HG03196 (cell line): ENCODE measurements at regions not wholly inside any gene's neighbourhood (a gene's known extent, or its start where the extent isn't known, plus 50 kb on each side); places are given as distances from the start of the nearest gene placed in this dataset.
"Not testable (repeated sequence)": the region's sequence is repeated elsewhere in the genome, so short reads cannot be mapped to it uniquely, and the experiment has no call there.

ENCODE experiments used
- ATAC-seq: cut with Tn5 transposase; IDR thresholded peaks from one replicate; pipeline ENCODE4 v1.9.1; 2021; ENCODE audit not compliant: unreplicated experiment

GRCh38 chr2:83901317-83901716 lies 557.8 kb downstream of the SUCLG1 start:
- ATAC-seq: no peak

- no peak for ATAC-seq
These were observed 558.2 kb downstream of the SUCLG1 start for GRCh38 chr2:83900862-83901261.

GRCh38 chr2:83899271-83899670 lies 559.8 kb downstream of the SUCLG1 start:
- no peak for ATAC-seq

- ATAC-seq: no peak
These were observed 564.1 kb downstream of the SUCLG1 start for GRCh38 chr2:83894976-83895375.

GRCh38 chr2:83887757-83888156 lies 571.3 kb downstream of the SUCLG1 start:
- ATAC-seq: no peak

- ATAC-seq: no peak
These were observed 580.0 kb downstream of the SUCLG1 start for GRCh38 chr2:83879127-83879526.

- not testable (repeated sequence) for ATAC-seq
These were observed 581.8 kb downstream of the SUCLG1 start for GRCh38 chr2:83877261-83877660.

GRCh38 chr2:83874712-83875430 lies 584.2 kb downstream of the SUCLG1 start:
- ATAC-seq: no peak

GRCh38 chr2:83874066-83874465 lies 585.0 kb downstream of the SUCLG1 start:
- no peak for ATAC-seq

GRCh38 chr2:83873110-83873509 lies 586.0 kb downstream of the SUCLG1 start:
- no peak for ATAC-seq

GRCh38 chr2:83866211-83866610 lies 592.9 kb downstream of the SUCLG1 start:
- no peak for ATAC-seq

- no peak for ATAC-seq
These were observed 596.5 kb downstream of the SUCLG1 start for GRCh38 chr2:83862600-83862999.

GRCh38 chr2:83860320-83860719 lies 598.8 kb downstream of the SUCLG1 start:
- no peak for ATAC-seq

- ATAC-seq: no peak
These were observed 599.5 kb downstream of the SUCLG1 start for GRCh38 chr2:83859553-83859952.

GRCh38 chr2:83851066-83851465 lies 608.0 kb downstream of the SUCLG1 start:
- no peak for ATAC-seq

GRCh38 chr2:83850071-83850725 lies 608.9 kb downstream of the SUCLG1 start:
- ATAC-seq: no peak

GRCh38 chr2:83844490-83844889 lies 614.6 kb downstream of the SUCLG1 start:
- ATAC-seq: no peak

GRCh38 chr2:83842421-83842820 lies 616.7 kb downstream of the SUCLG1 start:
- no peak for ATAC-seq

GRCh38 chr2:83837823-83838222 lies 621.3 kb downstream of the SUCLG1 start:
- no peak for ATAC-seq

- ATAC-seq: no peak
These were observed 631.5 kb downstream of the SUCLG1 start for GRCh38 chr2:83827618-83828017.

- no peak for ATAC-seq
These were observed 632.5 kb downstream of the SUCLG1 start for GRCh38 chr2:83826577-83826976.

GRCh38 chr2:83823229-83823628 lies 635.9 kb downstream of the SUCLG1 start:
- no peak for ATAC-seq

GRCh38 chr2:83817511-83817910 lies 641.6 kb downstream of the SUCLG1 start:
- ATAC-seq: no peak
